ENCODE measurements at regions not wholly inside any gene's neighbourhood (a gene's known extent, or its start where the extent isn't known, plus 50 kb on each side); places are given as distances from the start of the nearest gene placed in this dataset.

DNA sequence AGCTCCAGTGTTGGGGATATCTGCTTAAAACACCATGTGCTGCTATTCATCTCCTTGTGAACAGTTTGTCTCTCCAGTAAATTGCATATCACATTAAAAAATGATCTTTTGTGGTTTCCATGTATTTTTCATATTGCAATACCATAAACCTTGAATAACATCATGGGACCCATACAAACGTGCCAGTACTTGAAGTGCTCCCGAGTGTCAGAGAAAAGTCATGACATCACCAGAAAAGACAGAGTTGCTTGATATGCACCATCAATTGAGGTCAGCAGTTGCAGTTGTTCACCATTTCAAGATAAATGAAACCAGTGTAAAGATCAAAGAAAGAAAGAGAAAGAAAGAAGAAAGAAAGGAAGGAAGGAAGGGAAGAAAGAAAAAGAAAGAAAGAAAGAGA, 278.6 kb downstream of the ZNF621 start:
- ChIA-PET POLR2A (no interaction called here), CTCF (no interaction called here)
- DNase-seq (ENCODE audit: extremely low spot score) = no peak
- TF ChIP-seq, protein P1, sequence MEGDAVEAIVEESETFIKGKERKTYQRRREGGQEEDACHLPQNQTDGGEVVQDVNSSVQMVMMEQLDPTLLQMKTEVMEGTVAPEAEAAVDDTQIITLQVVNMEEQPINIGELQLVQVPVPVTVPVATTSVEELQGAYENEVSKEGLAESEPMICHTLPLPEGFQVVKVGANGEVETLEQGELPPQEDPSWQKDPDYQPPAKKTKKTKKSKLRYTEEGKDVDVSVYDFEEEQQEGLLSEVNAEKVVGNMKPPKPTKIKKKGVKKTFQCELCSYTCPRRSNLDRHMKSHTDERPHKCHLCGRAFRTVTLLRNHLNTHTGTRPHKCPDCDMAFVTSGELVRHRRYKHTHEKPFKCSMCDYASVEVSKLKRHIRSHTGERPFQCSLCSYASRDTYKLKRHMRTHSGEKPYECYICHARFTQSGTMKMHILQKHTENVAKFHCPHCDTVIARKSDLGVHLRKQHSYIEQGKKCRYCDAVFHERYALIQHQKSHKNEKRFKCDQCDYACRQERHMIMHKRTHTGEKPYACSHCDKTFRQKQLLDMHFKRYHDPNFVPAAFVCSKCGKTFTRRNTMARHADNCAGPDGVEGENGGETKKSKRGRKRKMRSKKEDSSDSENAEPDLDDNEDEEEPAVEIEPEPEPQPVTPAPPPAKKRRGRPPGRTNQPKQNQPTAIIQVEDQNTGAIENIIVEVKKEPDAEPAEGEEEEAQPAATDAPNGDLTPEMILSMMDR (IDR thresholded peaks at IDR 0.05; ENCODE audit: control extremely low read depth, extremely low read depth, low read depth, missing control alignments) = no peak

GRCh38 chr3:40805456-40805855, 280.7 kb downstream of the ZNF621 start:
- POLR2A ChIA-PET = no interaction called here
- TF ChIP-seq, protein P1 (IDR thresholded peaks at IDR 0.05; ENCODE audit: control extremely low read depth, extremely low read depth, low read depth, missing control alignments) = no peak
- CTCF ChIA-PET = no interaction called here
- DNase-seq (ENCODE audit: extremely low spot score) = no peak

DNA sequence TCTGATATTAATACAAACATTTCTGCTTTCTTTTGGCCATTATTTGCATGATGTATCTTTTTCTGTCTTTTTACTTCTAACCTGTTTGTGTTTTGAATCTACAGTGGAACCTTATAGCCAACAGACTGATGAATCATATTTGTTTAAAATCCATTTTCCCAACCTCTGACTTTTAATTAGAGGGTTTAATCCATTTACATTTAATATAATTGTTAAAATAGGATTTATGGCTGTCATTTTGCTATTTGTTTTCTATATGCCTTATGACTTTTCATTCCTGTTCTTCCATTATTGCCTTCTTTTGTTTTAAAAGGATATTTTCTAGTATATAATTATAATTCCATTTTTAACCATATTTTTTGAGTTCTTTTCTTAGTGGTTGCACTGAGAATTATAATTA, 286.1 kb downstream of the ZNF621 start:
- TF ChIP-seq, protein P1 (IDR thresholded peaks at IDR 0.05; ENCODE audit: control extremely low read depth, extremely low read depth, low read depth, missing control alignments) = no peak
- ChIA-PET CTCF (no interaction called here), POLR2A (no interaction called here)
- no peak for DNase-seq (ENCODE audit: extremely low spot score)

GRCh38 chr3:40817017-40817416, 292.3 kb downstream of the ZNF621 start:
- TF ChIP-seq, protein P1 (IDR thresholded peaks at IDR 0.05; ENCODE audit: control extremely low read depth, extremely low read depth, low read depth, missing control alignments) = no peak
- no peak for DNase-seq (ENCODE audit: extremely low spot score)
- ChIA-PET CTCF (interaction anchor here (0.7 kb wide), 1 partner anchor 12 kb away, joined by 3 read pairs; no protein-coding TSS in a partner anchor), POLR2A (no interaction called here)

DNA sequence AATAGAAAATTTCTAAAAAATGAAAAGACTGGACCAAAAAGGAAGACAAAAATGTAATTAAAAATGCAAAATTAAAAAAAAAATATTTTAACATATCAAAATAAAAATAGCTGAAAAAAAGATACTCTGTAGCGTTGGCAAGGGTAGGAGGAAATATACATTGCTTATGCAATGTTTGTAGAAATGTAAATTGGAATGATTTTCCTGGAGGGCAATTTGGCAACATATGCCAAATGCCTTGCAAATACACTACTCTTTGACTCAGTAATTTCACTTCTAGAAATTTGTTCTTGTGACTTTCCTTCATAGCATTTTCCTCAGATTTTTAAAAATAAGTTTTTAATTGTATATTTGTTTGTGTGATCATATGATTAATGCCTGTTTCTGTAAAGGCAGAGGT, 296.6 kb downstream of the ZNF621 start:
- TF ChIP-seq, protein P1 (IDR thresholded peaks at IDR 0.05; ENCODE audit: control extremely low read depth, extremely low read depth, low read depth, missing control alignments) = no peak
- no peak for DNase-seq (ENCODE audit: extremely low spot score)
- POLR2A ChIA-PET = no interaction called here
- CTCF ChIA-PET = no interaction called here

GRCh38 chr3:40827226-40827625, 302.5 kb downstream of the ZNF621 start:
- no peak for DNase-seq (ENCODE audit: extremely low spot score)
- ChIA-PET POLR2A (no interaction called here), CTCF (interaction anchor here (2.3 kb wide), 1 partner anchor 10 kb away, joined by 5 read pairs; no protein-coding TSS in a partner anchor)
- TF ChIP-seq, protein P1 (IDR thresholded peaks at IDR 0.05; ENCODE audit: control extremely low read depth, extremely low read depth, low read depth, missing control alignments) = no peak

Data from GM10248 (cell line).